Left lung (tissue), 4 donors: ENCODE measurements at regions not wholly inside any gene's neighbourhood (a gene's known extent, or its start where the extent isn't known, plus 50 kb on each side); places are given as distances from the start of the nearest gene placed in this dataset.

ENCODE experiments used
- ATAC-seq: fragments of 200-7000 bp; cut with Tn5 transposase; one replicate; pipeline ENCODE4 v1.9.1; 2020; ENCODE audit warnings: moderate library complexity
- DNase-seq, 4 donors: peaks; one replicate each; pipeline ENCODE4 v3.0.0-alpha.2; 2013 to 2020
- H3K27ac ChIP-seq, 2 donors: fragments of 200-600 bp; sonication (generic) in 1 of 2; one replicate each; pipeline versions ENCODE4 v1.5.0 to v1.8.0; 2020 to 2021
- H3K27me3 ChIP-seq, 2 donors: fragments of 200-600 bp; sonication (generic) in 1 of 2; one replicate each; pipeline versions ENCODE4 v1.5.0 to v1.8.0; 2020 to 2021
- H3K36me3 ChIP-seq, 2 donors: fragments of 200-600 bp; sonication (generic) in 1 of 2; one replicate each; pipeline versions ENCODE4 v1.5.0 to v1.8.0; 2020 to 2021
- H3K4me1 ChIP-seq, 2 donors: fragments of 200-600 bp; one replicate each; pipeline ENCODE4 v1.8.0; 2021
- H3K4me3 ChIP-seq, 2 donors: fragments of 200-600 bp; sonication (generic) in 1 of 2; one replicate each; pipeline versions ENCODE4 v1.5.0 to v1.8.0; 2020 to 2021; ENCODE audit warnings: mild to moderate bottlenecking in 1 of 2
- H3K9me3 ChIP-seq, 2 donors: fragments of 200-600 bp; sonication (generic) in 1 of 2; one replicate each; pipeline versions ENCODE4 v1.5.0 to v1.8.0; 2020 to 2021
- intact Hi-C, 2 donors: fragments of 100-400 bp; cut with DNase I; formaldehyde crosslinking; loops; one replicate each; pipeline versions ENCODE4 v1.11.2 to v1.14.2; 2022
- TF ChIP-seq, protein P1 (sequence below), 2 donors: fragments of 200-600 bp; sonication (generic) in 1 of 2; IDR thresholded peaks; one replicate each; pipeline versions ENCODE4 v1.5.0 to v1.8.0; 2021; ENCODE audit warnings: antibody characterized with exemption in 2 of 2
- donor health status: DM: no; HTN: yes; CAD: no.
- donor health status: DM: no; HTN: no; CAD: no.

DNA sequence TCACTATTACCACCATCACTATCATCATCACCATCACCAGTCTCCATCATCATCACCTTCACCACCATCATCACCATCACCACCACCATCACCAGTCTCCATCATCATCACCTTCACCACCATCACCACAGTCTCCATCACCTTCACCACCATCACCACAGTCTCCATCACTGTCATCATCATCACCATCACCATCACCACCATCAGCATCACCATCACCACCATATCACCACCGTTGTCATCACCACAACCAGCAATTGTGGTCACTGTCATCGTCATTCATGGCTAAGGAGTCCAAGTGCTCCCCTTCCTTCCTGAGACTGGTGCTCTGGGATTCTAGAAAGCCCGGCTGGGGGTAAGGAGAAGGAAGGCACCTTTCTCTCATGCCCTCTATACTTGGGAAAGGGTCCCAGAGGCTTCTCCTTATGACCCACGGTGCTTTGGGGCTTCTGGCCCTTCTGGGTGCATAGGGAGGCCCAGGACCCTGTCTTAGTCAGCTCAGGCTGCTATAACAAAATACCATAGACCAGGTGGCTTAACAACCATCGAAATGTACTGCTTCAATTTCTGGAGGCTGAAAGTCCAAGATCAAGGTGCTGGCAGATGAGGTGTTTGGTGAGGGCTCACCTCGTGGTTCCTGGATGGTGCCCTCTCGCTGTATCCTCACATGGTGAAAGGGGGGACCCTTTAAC, 93.4 kb upstream of the GSE1 start:
- no peaks in the 10 kb centered on the region for H3K9me3 ChIP-seq
- TF ChIP-seq, protein P1, sequence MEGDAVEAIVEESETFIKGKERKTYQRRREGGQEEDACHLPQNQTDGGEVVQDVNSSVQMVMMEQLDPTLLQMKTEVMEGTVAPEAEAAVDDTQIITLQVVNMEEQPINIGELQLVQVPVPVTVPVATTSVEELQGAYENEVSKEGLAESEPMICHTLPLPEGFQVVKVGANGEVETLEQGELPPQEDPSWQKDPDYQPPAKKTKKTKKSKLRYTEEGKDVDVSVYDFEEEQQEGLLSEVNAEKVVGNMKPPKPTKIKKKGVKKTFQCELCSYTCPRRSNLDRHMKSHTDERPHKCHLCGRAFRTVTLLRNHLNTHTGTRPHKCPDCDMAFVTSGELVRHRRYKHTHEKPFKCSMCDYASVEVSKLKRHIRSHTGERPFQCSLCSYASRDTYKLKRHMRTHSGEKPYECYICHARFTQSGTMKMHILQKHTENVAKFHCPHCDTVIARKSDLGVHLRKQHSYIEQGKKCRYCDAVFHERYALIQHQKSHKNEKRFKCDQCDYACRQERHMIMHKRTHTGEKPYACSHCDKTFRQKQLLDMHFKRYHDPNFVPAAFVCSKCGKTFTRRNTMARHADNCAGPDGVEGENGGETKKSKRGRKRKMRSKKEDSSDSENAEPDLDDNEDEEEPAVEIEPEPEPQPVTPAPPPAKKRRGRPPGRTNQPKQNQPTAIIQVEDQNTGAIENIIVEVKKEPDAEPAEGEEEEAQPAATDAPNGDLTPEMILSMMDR (IDR thresholded peaks at IDR 0.05), result no peak
- DNase-seq (no peak), ATAC-seq (no peak)
- H3K27me3 ChIP-seq, result no peaks in the 10 kb centered on the region
- H3K27ac ChIP-seq, result no peak overlapping the region
- peaks cover 29 to 55% of the 10 kb centered on the region in 2 donors for H3K4me1 ChIP-seq
- H3K4me3 ChIP-seq, result no peak overlapping the region
- no peaks in the 10 kb centered on the region for H3K36me3 ChIP-seq
- intact Hi-C loops, result no loop called here

DNA sequence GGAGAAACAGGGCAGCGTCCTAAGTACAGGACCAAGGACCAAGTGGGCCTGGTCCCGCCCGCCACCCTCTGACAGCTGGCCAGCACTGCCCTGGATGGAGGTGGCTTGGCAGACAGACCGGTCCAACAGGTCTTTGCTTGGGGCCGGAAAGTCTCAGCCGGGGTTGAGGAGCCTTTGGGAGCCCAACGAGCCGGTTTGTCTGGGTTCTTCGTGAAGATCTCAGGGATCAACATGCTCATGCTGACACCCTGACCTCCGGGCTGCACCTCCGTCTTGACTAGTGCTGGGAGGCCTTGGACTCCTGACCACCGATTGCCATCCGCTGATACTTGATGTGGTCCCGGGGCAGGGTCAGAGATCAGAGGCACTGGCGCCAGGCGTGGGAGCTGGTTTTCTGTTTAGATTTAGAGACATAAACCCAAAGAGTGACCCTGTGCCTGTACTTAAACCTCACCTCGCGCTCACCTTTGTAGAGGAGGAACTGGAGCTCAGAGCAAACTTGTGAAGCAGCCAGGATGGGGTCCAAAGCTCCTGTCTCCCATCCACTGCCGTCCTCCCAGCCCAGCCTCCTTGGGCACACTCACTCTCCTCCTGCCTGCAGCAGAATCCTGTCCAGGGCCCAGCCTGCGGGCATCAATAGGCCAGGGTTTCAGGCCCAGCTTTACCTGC, 92.1 kb upstream of the GSE1 start:
- Histone ChIP-seq H3K4me1 (peaks cover 24 to 55% of the 10 kb centered on the region in 2 donors), H3K36me3 (no peaks in the 10 kb centered on the region), H3K27me3 (no peaks in the 10 kb centered on the region), H3K4me3 (no peak overlapping the region), H3K27ac (no peak overlapping the region), H3K9me3 (no peaks in the 10 kb centered on the region)
- ATAC-seq, result peak; percentile 57
- intact Hi-C loops, result no loop called here
- TF ChIP-seq, protein P1 (IDR thresholded peaks at IDR 0.05), result no peak
- peak; percentile 50 to 89 (median 88) for DNase-seq

DNA sequence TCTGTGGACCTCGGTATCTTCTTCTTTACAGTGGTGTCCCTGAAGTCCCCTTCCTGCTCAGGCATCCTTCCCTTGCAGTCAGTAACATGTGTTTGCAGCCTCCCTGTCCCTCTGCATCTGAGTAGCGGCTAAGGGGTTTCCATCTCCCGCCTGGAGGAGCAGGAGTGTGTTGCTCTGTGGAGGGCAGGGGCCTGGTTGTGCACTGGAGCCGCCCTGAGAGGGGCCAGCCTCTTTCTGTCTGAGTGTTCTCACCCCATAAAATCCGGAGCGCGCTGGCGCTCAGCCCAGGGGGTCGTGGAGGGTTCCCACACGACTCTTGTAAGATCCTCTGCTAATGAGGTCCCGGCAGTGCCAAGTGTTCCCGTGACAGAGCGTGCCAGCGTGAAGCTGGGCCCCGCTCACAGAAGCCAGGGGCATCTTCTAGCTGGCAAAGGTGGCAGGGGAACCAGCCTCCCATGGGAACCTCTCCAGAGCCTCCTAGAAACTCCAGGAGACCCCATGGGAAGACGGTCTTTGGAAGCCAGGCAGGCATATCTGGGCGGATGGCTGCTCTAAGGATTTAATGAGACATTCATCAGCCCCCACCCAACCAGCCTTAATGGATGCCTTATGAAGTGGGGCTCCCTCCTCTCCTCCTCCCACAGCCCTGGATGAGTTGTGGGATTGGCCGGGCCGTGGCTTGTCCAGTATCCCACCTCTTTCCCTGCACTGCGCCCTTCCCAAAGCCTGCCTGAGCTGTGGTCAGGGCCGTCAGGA, 91.4 kb upstream of the GSE1 start:
- Histone ChIP-seq H3K27ac (no peak overlapping the region), H3K9me3 (no peaks in the 10 kb centered on the region), H3K4me3 (no peak overlapping the region), H3K4me1 (peaks cover 24 to 56% of the 10 kb centered on the region in 2 donors), H3K36me3 (no peaks in the 10 kb centered on the region), H3K27me3 (no peaks in the 10 kb centered on the region)
- ATAC-seq (no peak), DNase-seq (peak in 3 of 4 donors; percentile 59 to 93 (median 86))
- intact Hi-C loops, result no loop called here
- TF ChIP-seq, protein P1 (IDR thresholded peaks at IDR 0.05), result no peak

DNA sequence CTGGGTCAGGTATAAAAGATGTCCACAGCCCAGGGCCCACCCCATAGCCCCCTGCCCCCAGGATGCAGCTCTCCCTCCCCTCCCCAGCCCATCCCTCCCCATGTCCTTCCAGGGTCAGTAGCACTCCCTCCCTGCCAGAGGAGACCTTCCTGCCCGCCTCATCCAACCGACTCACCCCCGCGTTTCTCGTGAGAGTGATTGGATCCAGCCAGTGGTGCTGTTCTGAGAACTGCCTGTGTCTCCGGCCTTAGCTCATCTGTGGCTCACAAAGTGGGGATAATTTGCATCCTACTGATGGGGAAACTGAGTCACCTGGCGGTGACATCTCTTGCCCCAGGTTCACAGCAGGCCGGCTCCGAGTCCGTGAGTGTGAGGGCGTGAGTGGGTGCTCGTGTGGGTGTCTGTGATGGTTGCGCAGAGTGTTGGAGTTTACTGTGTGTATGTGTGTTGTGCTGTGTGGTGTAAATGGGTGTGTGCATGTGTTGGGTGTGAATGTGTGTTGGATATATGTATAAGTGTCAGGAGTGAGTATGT, 90.7 kb upstream of the GSE1 start:
- no peaks in the 10 kb centered on the region for H3K9me3 ChIP-seq
- H3K27ac ChIP-seq, result no peak overlapping the region
- TF ChIP-seq, protein P1 (IDR thresholded peaks at IDR 0.05), result no peak
- ATAC-seq (no peak), DNase-seq (no peak)
- H3K27me3 ChIP-seq, result no peaks in the 10 kb centered on the region
- intact Hi-C loops, result no loop called here
- H3K36me3 ChIP-seq, result no peaks in the 10 kb centered on the region
- peaks cover 24 to 61% of the 10 kb centered on the region in 2 donors for H3K4me1 ChIP-seq
- no peak overlapping the region for H3K4me3 ChIP-seq
